ENCODE measurements at regions not wholly inside any gene's neighbourhood (a gene's known extent, or its start where the extent isn't known, plus 50 kb on each side); places are given as distances from the start of the nearest gene placed in this dataset.

- Histone ChIP-seq H3K79me2 (ENCODE audit: insufficient read depth, low read length) (no peaks in the 10 kb centered on the region), H3K36me3 (replicated peaks in 1 of 2; ENCODE audit: control insufficient read depth in 1 of 2, insufficient read depth in 2 of 2, low read length in 2 of 2) (no peaks in the 10 kb centered on the region), H3K9me3 (replicated peaks in 1 of 2; ENCODE audit: control insufficient read depth in 1 of 2, insufficient read depth in 1 of 2, low read length in 2 of 2) (no peaks in the 10 kb centered on the region), H3K4me2 (replicated peaks; ENCODE audit: extremely low read depth, low read length, poor library complexity, severe bottlenecking) (no peak overlapping the region), H3K27ac (ENCODE audit: low read depth in 1 of 2, low read length in 2 of 2) (no peak overlapping the region), H3K4me1 (ENCODE audit: control insufficient read depth in 1 of 2, insufficient read depth in 2 of 2, low read length in 2 of 2) (no peaks in the 10 kb centered on the region), H4K20me1 (ENCODE audit: insufficient read depth, low read length) (no peaks in the 10 kb centered on the region), H3K27me3 (ENCODE audit: control insufficient read depth in 2 of 2, insufficient read depth in 2 of 2, low read length in 2 of 2) (no peaks in the 10 kb centered on the region), H3K9ac (ENCODE audit: insufficient read depth, low read length, poor library complexity, severe bottlenecking) (no peak overlapping the region), H2AFZ (ENCODE audit: insufficient read depth, low read depth, low read length, poor library complexity, severe bottlenecking) (no peak overlapping the region), H3K4me3 (replicated peaks in 1 of 3; ENCODE audit: low read depth in 2 of 3, low read length in 3 of 3) (no peak overlapping the region)
- Mint-ChIP-seq H3K27me3 (ENCODE audit: low read depth in 3 of 3) (peaks cover 0 to 1% (median 0%) of the 10 kb centered on the region in 3 donors), H3K27ac (no peak overlapping the region), H3K36me3 (no peaks in the 10 kb centered on the region), H3K4me3 (no peak overlapping the region), H3K9me3 (peaks cover 0 to 1% (median 0%) of the 10 kb centered on the region in 7 donors), H3K4me1 (no peaks in the 10 kb centered on the region)
- DNase-seq: no peak
- intact Hi-C loops (cut with micrococcal nuclease): no loop called here
- no peak for TF ChIP-seq CTCF (IDR thresholded peaks at IDR 0.05)
- WGBS (ENCODE audit: insufficient coverage): no CpG with 5 or more reads among the region's 3 CpGs
These were observed 164.8 kb upstream of the PITX2 start for GRCh38 chr4:110787707-110788106.

- H4K20me1 ChIP-seq (ENCODE audit: insufficient read depth, low read length): no peaks in the 10 kb centered on the region
- no peaks in the 10 kb centered on the region for H3K9me3 ChIP-seq (replicated peaks in 1 of 2; ENCODE audit: control insufficient read depth in 1 of 2, insufficient read depth in 1 of 2, low read length in 2 of 2)
- no peaks in the 10 kb centered on the region for H3K27me3 ChIP-seq (ENCODE audit: control insufficient read depth in 2 of 2, insufficient read depth in 2 of 2, low read length in 2 of 2)
- no peaks in the 10 kb centered on the region for H3K4me1 ChIP-seq (ENCODE audit: control insufficient read depth in 1 of 2, insufficient read depth in 2 of 2, low read length in 2 of 2)
- no peak overlapping the region for H3K27ac ChIP-seq (ENCODE audit: low read depth in 1 of 2, low read length in 2 of 2)
- H3K4me3 Mint-ChIP-seq: no peak overlapping the region
- H3K27me3 Mint-ChIP-seq (ENCODE audit: low read depth in 3 of 3): peaks cover 0 to 1% (median 0%) of the 10 kb centered on the region in 3 donors
- no peaks in the 10 kb centered on the region for H3K36me3 Mint-ChIP-seq
- no peaks in the 10 kb centered on the region for H3K79me2 ChIP-seq (ENCODE audit: insufficient read depth, low read length)
- no peak for TF ChIP-seq CTCF (IDR thresholded peaks at IDR 0.05)
- H3K27ac Mint-ChIP-seq: no peak overlapping the region
- no peak for DNase-seq
- H3K4me2 ChIP-seq (replicated peaks; ENCODE audit: extremely low read depth, low read length, poor library complexity, severe bottlenecking): no peak overlapping the region
- intact Hi-C loops (cut with micrococcal nuclease): no loop called here
- H2AFZ ChIP-seq (ENCODE audit: insufficient read depth, low read depth, low read length, poor library complexity, severe bottlenecking): no peak overlapping the region
- WGBS (ENCODE audit: insufficient coverage): no CpG with 5 or more reads among the region's 3 CpGs
- no peak overlapping the region for H3K4me3 ChIP-seq (replicated peaks in 1 of 3; ENCODE audit: low read depth in 2 of 3, low read length in 3 of 3)
- no peak overlapping the region for H3K9ac ChIP-seq (ENCODE audit: insufficient read depth, low read length, poor library complexity, severe bottlenecking)
- no peaks in the 10 kb centered on the region for H3K36me3 ChIP-seq (replicated peaks in 1 of 2; ENCODE audit: control insufficient read depth in 1 of 2, insufficient read depth in 2 of 2, low read length in 2 of 2)
- no peaks in the 10 kb centered on the region for H3K4me1 Mint-ChIP-seq
- peaks cover 0 to 1% (median 0%) of the 10 kb centered on the region in 7 donors for H3K9me3 Mint-ChIP-seq
These were observed 165.4 kb upstream of the PITX2 start for GRCh38 chr4:110788302-110788701.

Measured in CD14-positive monocyte (primary cell).